A549 (cell line): ENCODE measurements at regions not wholly inside any gene's neighbourhood (a gene's known extent, or its start where the extent isn't known, plus 50 kb on each side); places are given as distances from the start of the nearest gene placed in this dataset.

Source experiments
- ATAC-seq, 2 experiments: fragments of 200-7000 bp in 1 of 2; fragments of >200 bp in 1 of 2; cut with Nextera tagmentation in 1 of 2; cut with Tn5 transposase in 1 of 2; 3 replicates each; pipeline versions ENCODE4 v1.8.0 to v1.9.1; 2018 to 2020; ENCODE audit warnings: mild to moderate bottlenecking in 1 of 2, moderate library complexity in 1 of 2
- CTCF ChIA-PET: fragments of 300-600 bp; sonication (Branson Sonifier 250); formaldehyde crosslinking; extraction: SDS; loops from one replicate; lab custom pipeline; 2021; ENCODE audit warnings: antibody characterized with exemption, inconsistent platforms; lab: Yijun Ruan, JAX
- POLR2A ChIA-PET: fragments of 350-600 bp; formaldehyde crosslinking; extraction: SDS; loops from one replicate; lab custom pipeline; 2021; ENCODE audit warnings: antibody characterized with exemption, inconsistent platforms; lab: Yijun Ruan, JAX
- DNase-seq, 2 experiments: peaks; one replicate each; pipeline versions ENCODE4 v3.0.0 to v3.0.0-alpha.2; 2011 to 2016; ENCODE audit warnings: low read depth in 1 of 2, low spot score in 1 of 2
- FAIRE-seq: peaks from 2 replicates; lab custom pipeline; 2011; peaks lifted over from hg19 to GRCh38; lab: Jason Lieb, UNC
- H3K27ac ChIP-seq, 2 experiments: fragments of >200 bp; sonication (Bioruptor Twin); formaldehyde crosslinking; 3 replicates each; pipeline ENCODE4 v1.5.1; 2016 to 2017
- H3K4me1 ChIP-seq: fragments of >200 bp; sonication (Bioruptor Twin); formaldehyde crosslinking; 3 replicates; pipeline ENCODE4 v1.6.1; 2016
- H3K4me2 ChIP-seq: fragments of >200 bp; sonication (Bioruptor Twin); formaldehyde crosslinking; 3 replicates; pipeline ENCODE4 v1.6.1; 2016
- H3K4me3 ChIP-seq: fragments of >200 bp; sonication (Bioruptor Twin); formaldehyde crosslinking; 3 replicates; pipeline ENCODE4 v1.5.1; 2016
- H3K9me3 ChIP-seq: fragments of >200 bp; sonication (Bioruptor Twin); formaldehyde crosslinking; 3 replicates; pipeline ENCODE4 v1.6.1; 2016
- CTCF ChIP-seq: fragments of >200 bp; sonication (Bioruptor Twin); formaldehyde crosslinking; IDR thresholded peaks from 3 replicates; pipeline ENCODE4 v1.5.1; 2016
- GATA3 ChIP-seq: IDR thresholded peaks from 2 replicates; pipeline ENCODE4 v1.6.1; 2012; ENCODE audit warnings: borderline replicate concordance
- JUN ChIP-seq, 2 experiments: fragments of >200 bp; sonication (Bioruptor Twin); formaldehyde crosslinking; IDR thresholded peaks; 2 replicates in 1 of 2; 3 replicates in 1 of 2; pipeline ENCODE4 v1.6.1; 2016 to 2017
- KDM5A ChIP-seq: fragments of 200-600 bp; sonication (generic); IDR thresholded peaks from 2 replicates; pipeline ENCODE4 v1.6.1; 2016; ENCODE audit warnings: antibody characterized with exemption, mild to moderate bottlenecking
- NPAS2 ChIP-seq: fragments of 250-450 bp; sonication (Bioruptor Pico); IDR thresholded peaks from 2 replicates; pipeline ENCODE4 v1.8.0; 2022; ENCODE audit warnings: mild to moderate bottlenecking, moderate library complexity, borderline replicate concordance
- POLR2A ChIP-seq: IDR thresholded peaks from 2 replicates; pipeline ENCODE4 v1.6.1; 2012; ENCODE audit warnings: mild to moderate bottlenecking, low read length
- POLR2AphosphoS2 ChIP-seq: conservative IDR thresholded peaks from 2 replicates; pipeline ENCODE4 v1.6.1; 2012; ENCODE audit warnings: low read length, improper control_type of control experiment, inconsistent platforms
- RAD21 ChIP-seq, 2 experiments: fragments of >200 bp in 1 of 2; sonication (Bioruptor Twin) in 1 of 2; formaldehyde crosslinking in 1 of 2; IDR thresholded peaks in 1 of 2; conservative IDR thresholded peaks in 1 of 2; 2 replicates in 1 of 2; 3 replicates in 1 of 2; pipeline ENCODE4 v1.6.1; 2012 to 2018; ENCODE audit warnings: inconsistent platforms in 1 of 2
- SREBF2 ChIP-seq: fragments of 450-650 bp; IDR thresholded peaks from 2 replicates; pipeline ENCODE4 v1.6.1; 2014; ENCODE audit warnings: mild to moderate bottlenecking, moderate library complexity
- TFCP2L1 ChIP-seq: fragments of 250-450 bp; sonication (Bioruptor Pico); IDR thresholded peaks from 2 replicates; pipeline ENCODE4 v1.5.0; 2021; ENCODE audit warnings: mild to moderate bottlenecking
- WGBS: methylation state at CpG from one replicate; pipeline ENCODE4 v1.1.6; 2017; ENCODE audit errors: missing lambda C conversion rate; 5-methylcytosine and 5-hydroxymethylcytosine counted together
- TF ChIP-seq, protein P1 (sequence below): IDR thresholded peaks from 2 replicates; pipeline ENCODE4 v1.6.1; 2012

GRCh38 chr1:39104158-39105060, 78.3 kb downstream of the NDUFS5 start:
- Histone ChIP-seq H3K9me3 (no peaks in the 10 kb centered on the region), H3K4me1 (peaks cover 45% of the 10 kb centered on the region), H3K27ac (peak overlapping the region; percentile 84 to 99), H3K4me3 (peak overlapping the region; percentile 81), H3K4me2 (peak overlapping the region; percentile 86)
- DNase-seq (peak in 1 of 2 experiments; percentile 23), ATAC-seq (peak; percentile 40 to 47), FAIRE-seq (no peak)
- no peak for TF ChIP-seq RAD21 (conservative IDR thresholded peaks at IDR 0.05 in 1 of 2, IDR thresholded peaks at IDR 0.05 in 1 of 2)
- TF ChIP-seq, protein P1, sequence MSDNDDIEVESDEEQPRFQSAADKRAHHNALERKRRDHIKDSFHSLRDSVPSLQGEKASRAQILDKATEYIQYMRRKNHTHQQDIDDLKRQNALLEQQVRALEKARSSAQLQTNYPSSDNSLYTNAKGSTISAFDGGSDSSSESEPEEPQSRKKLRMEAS = 0 out of 2 replicates have a peak, but pooled peaks have one; percentile 22
- POLR2A ChIA-PET = interaction anchor here (0.7 kb wide), 1 partner anchor 87 kb away, joined by 3 read pairs; no protein-coding TSS in a partner anchor
- WGBS = 43% methylated on average over 14 of the region's 25 CpGs
- CTCF ChIA-PET = interaction anchor here (0.7 to 3.5 kb wide), 9 partner anchors 9 to 306 kb away, joined by 3 to 40 read pairs (median 4); partner anchors contain the start of gene MACF1

DNA sequence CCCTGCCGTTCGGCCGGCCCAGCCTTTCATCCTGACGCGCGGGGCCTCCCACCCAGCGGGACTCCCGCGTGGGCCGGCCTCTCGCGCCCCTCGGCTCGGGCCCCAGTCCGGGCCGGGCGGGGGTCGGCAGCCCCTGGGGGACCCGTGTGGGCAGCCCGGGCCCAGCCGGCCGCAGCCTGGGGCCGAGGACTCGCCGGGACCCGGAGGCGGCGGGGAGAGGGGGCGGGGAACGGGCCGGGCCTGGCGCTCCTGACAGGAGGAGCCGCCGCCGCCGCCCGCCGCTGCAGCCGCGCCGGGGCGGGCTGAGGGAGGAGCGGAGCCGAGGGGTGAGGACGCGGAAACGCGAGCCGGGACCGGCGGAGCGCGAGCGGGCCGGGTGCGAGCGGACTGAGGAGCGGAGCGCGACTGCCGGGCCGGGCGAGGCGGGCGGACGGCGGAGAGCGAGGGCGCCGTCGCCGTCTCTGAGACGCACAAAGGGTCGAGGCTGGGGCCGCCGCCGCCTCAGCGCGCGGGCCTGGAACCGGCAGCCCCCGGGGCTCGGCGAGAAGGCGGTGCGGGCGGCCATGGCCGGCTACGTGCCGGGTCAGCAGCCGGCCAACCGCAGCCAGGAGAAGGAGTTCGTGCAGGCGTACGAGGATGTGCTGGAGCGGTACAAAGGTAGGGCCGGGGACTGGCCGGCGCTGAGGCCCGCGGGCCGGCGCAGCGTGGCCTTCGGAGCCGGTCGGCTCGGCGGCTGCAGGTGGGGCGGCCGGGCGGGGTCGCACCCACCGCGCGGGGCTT, 79.1 kb downstream of the NDUFS5 start:
- peaks cover 48% of the 10 kb centered on the region for H3K4me1 ChIP-seq
- no peaks in the 10 kb centered on the region for H3K9me3 ChIP-seq
- TF ChIP-seq KDM5A (no peak), JUN (IDR thresholded peaks at IDR 0.05) (peak; percentile 41 to 65; a peak in 2 of 5 replicates), POLR2A (peak; percentile 65)
- TF ChIP-seq, all 56 proteins: peak for 2
- Histone ChIP-seq H3K4me3 (peak overlapping the region; percentile 81), H3K27ac (peak overlapping the region; percentile 84 to 99), H3K4me2 (peak overlapping the region; percentile 86)
- FAIRE-seq (no peak), DNase-seq (peak in 1 of 2 experiments; percentile 38), ATAC-seq (peak; percentile 68 to 76)
- ChIA-PET POLR2A (interaction anchor here (1.0 to 1.3 kb wide), 2 partner anchors 87 to 633 kb away, joined by 3 to 5 read pairs; partner anchors contain the start of gene PPIE), CTCF (interaction anchor here (0.8 to 2.7 kb wide), 7 partner anchors 22 to 305 kb away, joined by 3 to 19 read pairs (median 7); no protein-coding TSS in a partner anchor)
- no CpG with 5 or more reads among the region's 116 CpGs for WGBS

- DNase-seq = peak in 1 of 2 experiments; percentile 46
- H3K9me3 ChIP-seq = no peaks in the 10 kb centered on the region
- H3K4me3 ChIP-seq = peak overlapping the region; percentile 81
- no peak for FAIRE-seq
- ATAC-seq = peak; percentile 25 to 43
- WGBS = 3% methylated on average over 10 of the region's 39 CpGs
- POLR2A ChIA-PET = interaction anchor here (0.5 to 1.3 kb wide), 4 partner anchors 77 to 632 kb away, joined by 3 to 5 read pairs (median 3); partner anchors contain the start of gene PPIE
- peak overlapping the region; percentile 86 for H3K4me2 ChIP-seq
- TF ChIP-seq TFCP2L1 (CRISPR knock-in tag) = no peak
- TF ChIP-seq SREBF2 = no peak
- TF ChIP-seq CTCF = no peak
- TF ChIP-seq NPAS2 (CRISPR knock-in tag) = no peak
- TF ChIP-seq POLR2AphosphoS2 = no peak
- TF ChIP-seq GATA3 = 0 out of 2 replicates have a peak, but pooled peaks have one; percentile 19
- peaks cover 56% of the 10 kb centered on the region for H3K4me1 ChIP-seq
- CTCF ChIA-PET = interaction anchor here (0.6 to 2.7 kb wide), 10 partner anchors 21 to 1201 kb away, joined by 3 to 19 read pairs (median 3); no protein-coding TSS in a partner anchor
- peak overlapping the region; percentile 84 to 99 for H3K27ac ChIP-seq
These were observed 80.0 kb downstream of the NDUFS5 start for GRCh38 chr1:39105841-39106765.
